Endodermal cell (in vitro differentiated cells): ENCODE measurements at regions not wholly inside any gene's neighbourhood (a gene's known extent, or its start where the extent isn't known, plus 50 kb on each side); places are given as distances from the start of the nearest gene placed in this dataset.

Experiments used
- DNase-seq: peaks from one replicate; pipeline ENCODE4 v3.0.0-alpha.2; 2017
- H3K27ac ChIP-seq: 2 replicates; pipeline ENCODE4 v1.5.1; 2013; ENCODE audit warnings: mild to moderate bottlenecking, low read depth, low read length, moderate library complexity
- H3K27me3 ChIP-seq: 2 replicates; pipeline ENCODE4 v1.6.1; 2013; ENCODE audit warnings: mild to moderate bottlenecking, low read length, moderate library complexity; ENCODE audit not compliant: insufficient read depth, control insufficient read depth, poor library complexity, severe bottlenecking
- H3K36me3 ChIP-seq: 2 replicates; pipeline ENCODE4 v1.7.0; 2013; ENCODE audit warnings: mild to moderate bottlenecking, low read length, moderate library complexity; ENCODE audit not compliant: control insufficient read depth, insufficient read depth
- H3K4me1 ChIP-seq: one replicate; pipeline ENCODE4 v1.7.0; 2013; ENCODE audit warnings: low read length; ENCODE audit not compliant: control insufficient read depth, insufficient read depth
- H3K4me3 ChIP-seq: 2 replicates; pipeline ENCODE4 v1.5.1; 2013; ENCODE audit warnings: mild to moderate bottlenecking, low read length, moderate library complexity
- H3K9ac ChIP-seq: 2 replicates; pipeline ENCODE4 v1.6.1; 2013; ENCODE audit warnings: mild to moderate bottlenecking, low read length, moderate library complexity; ENCODE audit not compliant: poor library complexity, severe bottlenecking; ENCODE audit errors: extremely low read depth
- H3K9me3 ChIP-seq: 2 replicates; pipeline ENCODE4 v1.6.1; 2013; ENCODE audit warnings: mild to moderate bottlenecking, low read length, moderate library complexity; ENCODE audit not compliant: control insufficient read depth
- H3K27ac Mint-ChIP-seq: 2 replicates; pipeline ENCODE4 v1.8.0; 2020; ENCODE audit warnings: mixed read lengths
- H3K27me3 Mint-ChIP-seq: 2 replicates; pipeline ENCODE4 v1.8.0; 2021; ENCODE audit warnings: mild to moderate bottlenecking, mixed read lengths; ENCODE audit not compliant: insufficient read depth
- H3K36me3 Mint-ChIP-seq: 2 replicates; pipeline ENCODE4 v1.8.0; 2020; ENCODE audit warnings: low read depth, mixed read lengths
- H3K4me1 Mint-ChIP-seq: 2 replicates; pipeline ENCODE4 v1.8.0; 2020; ENCODE audit warnings: mixed read lengths
- H3K4me3 Mint-ChIP-seq: 2 replicates; pipeline ENCODE4 v1.8.0; 2020; ENCODE audit warnings: mild to moderate bottlenecking, moderate library complexity, mixed read lengths
- H3K9me3 Mint-ChIP-seq: 2 replicates; pipeline ENCODE4 v1.8.0; 2020; ENCODE audit warnings: mild to moderate bottlenecking, mixed read lengths
- CTCF ChIP-seq: fragments of 200-600 bp; sonication (generic); conservative IDR thresholded peaks from 2 replicates; pipeline ENCODE4 v1.5.0; 2021; ENCODE audit warnings: antibody characterized with exemption, mild to moderate bottlenecking
- WGBS, 2 experiments: methylation state at CpG; one replicate each; pipeline versions ENCODE4 v1.1.5 to v1.1.7; 2013; ENCODE audit warnings: missing lambda C conversion rate in 2 of 2, mixed read lengths in 1 of 2; ENCODE audit not compliant: insufficient coverage in 1 of 2, insufficient read length in 1 of 2; 5-methylcytosine and 5-hydroxymethylcytosine counted together

- 87 to 93% methylated on average over 4 to 11 of the region's 11 CpGs for WGBS, 2 experiments
- peaks cover 85% of the 10 kb centered on the region for H3K27me3 ChIP-seq
- no peak for TF ChIP-seq CTCF
- Mint-ChIP-seq H3K4me1 (no peaks in the 10 kb centered on the region), H3K27ac (no peak overlapping the region), H3K4me3 (no peak overlapping the region), H3K9me3 (no peaks in the 10 kb centered on the region), H3K27me3 (peaks cover 79% of the 10 kb centered on the region), H3K36me3 (no peaks in the 10 kb centered on the region)
- no peaks in the 10 kb centered on the region for H3K36me3 ChIP-seq
- H3K27ac ChIP-seq: no peak overlapping the region
- H3K4me1 ChIP-seq: no peaks in the 10 kb centered on the region
- no peak overlapping the region for H3K4me3 ChIP-seq
- H3K9me3 ChIP-seq: no peaks in the 10 kb centered on the region
- no peak for DNase-seq
- no peak overlapping the region for H3K9ac ChIP-seq
Measured at GRCh38 chr2:18213986-18214385, 335.5 kb downstream of the KCNS3 start.

- Histone ChIP-seq H3K9me3 (no peaks in the 10 kb centered on the region), H3K9ac (no peak overlapping the region), H3K4me1 (no peaks in the 10 kb centered on the region), H3K27ac (no peak overlapping the region), H3K27me3 (peaks cover 88% of the 10 kb centered on the region), H3K36me3 (no peaks in the 10 kb centered on the region), H3K4me3 (no peak overlapping the region)
- TF ChIP-seq CTCF: no peak
- H3K4me1 Mint-ChIP-seq: no peaks in the 10 kb centered on the region
- no peak for DNase-seq
- H3K27ac Mint-ChIP-seq: no peak overlapping the region
- H3K9me3 Mint-ChIP-seq: no peaks in the 10 kb centered on the region
- H3K36me3 Mint-ChIP-seq: no peaks in the 10 kb centered on the region
- H3K27me3 Mint-ChIP-seq: peaks cover 82% of the 10 kb centered on the region
- no peak overlapping the region for H3K4me3 Mint-ChIP-seq
- 92 to 94% methylated on average over 4 of the region's 4 CpGs for WGBS, 2 experiments
Measured at GRCh38 chr2:18209934-18210639, 331.6 kb downstream of the KCNS3 start.

- WGBS, 2 experiments: 82% methylated on average over 1 of the region's 1 CpG; no CpG with 5 or more reads in 1 of the 2 experiments
- H3K27ac ChIP-seq: no peak overlapping the region
- Mint-ChIP-seq H3K36me3 (no peaks in the 10 kb centered on the region), H3K27me3 (peaks cover 73% of the 10 kb centered on the region), H3K9me3 (peaks cover 5% of the 10 kb centered on the region), H3K4me3 (no peak overlapping the region), H3K4me1 (no peaks in the 10 kb centered on the region), H3K27ac (no peak overlapping the region)
- DNase-seq: no peak
- no peak overlapping the region for H3K4me3 ChIP-seq
- H3K9ac ChIP-seq: no peak overlapping the region
- peaks cover 77% of the 10 kb centered on the region for H3K27me3 ChIP-seq
- no peaks in the 10 kb centered on the region for H3K4me1 ChIP-seq
- no peaks in the 10 kb centered on the region for H3K36me3 ChIP-seq
- H3K9me3 ChIP-seq: no peaks in the 10 kb centered on the region
- no peak for TF ChIP-seq CTCF
Measured at GRCh38 chr2:18208956-18209355, 330.5 kb downstream of the KCNS3 start.
